CD14-positive monocyte (primary cell): ENCODE measurements at regions not wholly inside any gene's neighbourhood (a gene's known extent, or its start where the extent isn't known, plus 50 kb on each side); places are given as distances from the start of the nearest gene placed in this dataset.

Experiments
- DNase-seq, 3 donors: peaks; one replicate each; pipeline ENCODE4 v3.0.0-alpha.2; 2011 to 2022
- H2AFZ ChIP-seq: 2 replicates; pipeline ENCODE4 v1.6.0; 2012; ENCODE audit warnings: mild to moderate bottlenecking, low read depth, low read length, inconsistent platforms; ENCODE audit not compliant: insufficient read depth, poor library complexity, severe bottlenecking
- H3K27ac ChIP-seq, 2 donors: 1 replicate in 1 of 2; 2 replicates in 1 of 2; pipeline ENCODE4 v1.5.1; 2012 to 2013; ENCODE audit warnings: low read length in 2 of 2, control low read depth in 1 of 2, inconsistent platforms in 1 of 2, low read depth in 1 of 2, mild to moderate bottlenecking in 1 of 2
- H3K27me3 ChIP-seq, 2 donors: one replicate each; pipeline versions ENCODE4 v1.6.0 to v1.6.1; 2011 to 2013; ENCODE audit warnings: low read length in 2 of 2; ENCODE audit not compliant: control insufficient read depth in 2 of 2, insufficient read depth in 2 of 2
- H3K36me3 ChIP-seq, 2 donors: replicated peaks in 1 of 2; 1 replicate in 1 of 2; 2 replicates in 1 of 2; pipeline versions ENCODE4 v1.5.1 to v1.6.1; 2012 to 2013; ENCODE audit warnings: low read length in 2 of 2, control low read depth in 1 of 2, inconsistent platforms in 1 of 2, mild to moderate bottlenecking in 1 of 2; ENCODE audit not compliant: insufficient read depth in 2 of 2, control insufficient read depth in 1 of 2
- H3K4me1 ChIP-seq, 2 donors: 1 replicate in 1 of 2; 2 replicates in 1 of 2; pipeline versions ENCODE4 v1.5.1 to v1.6.1; 2012 to 2013; ENCODE audit warnings: low read length in 2 of 2, control low read depth in 1 of 2, inconsistent platforms in 1 of 2, mild to moderate bottlenecking in 1 of 2, moderate library complexity in 1 of 2; ENCODE audit not compliant: insufficient read depth in 2 of 2, control insufficient read depth in 1 of 2
- H3K4me2 ChIP-seq: replicated peaks from 2 replicates; pipeline ENCODE3; 2012; ENCODE audit warnings: low read length, moderate library complexity, mild to moderate bottlenecking; ENCODE audit not compliant: poor library complexity, severe bottlenecking; ENCODE audit errors: extremely low read depth
- H3K4me3 ChIP-seq, 3 experiments: fragments of 200-600 bp in 1 of 3; sonication (generic) in 1 of 3; replicated peaks in 1 of 3; 1 replicate in 2 of 3; 2 replicates in 1 of 3; pipeline ENCODE4 v1.5.1; 2011 to 2013; ENCODE audit warnings: low read length in 3 of 3, mild to moderate bottlenecking in 3 of 3, control low read depth in 2 of 3, low read depth in 2 of 3, inconsistent platforms in 1 of 3, moderate library complexity in 1 of 3
- H3K79me2 ChIP-seq: 2 replicates; pipeline ENCODE4 v1.6.0; 2012; ENCODE audit warnings: mild to moderate bottlenecking, control low read depth, inconsistent platforms, low read length, moderate library complexity; ENCODE audit not compliant: insufficient read depth
- H3K9ac ChIP-seq: 2 replicates; pipeline ENCODE4 v1.6.0; 2017; ENCODE audit warnings: low read length, mild to moderate bottlenecking; ENCODE audit not compliant: insufficient read depth, poor library complexity, severe bottlenecking
- H3K9me3 ChIP-seq, 2 donors: replicated peaks in 1 of 2; 1 replicate in 1 of 2; 2 replicates in 1 of 2; pipeline versions ENCODE4 v1.5.1 to v1.6.1; 2012 to 2013; ENCODE audit warnings: low read length in 2 of 2, control low read depth in 1 of 2; ENCODE audit not compliant: control insufficient read depth in 1 of 2, insufficient read depth in 1 of 2
- H4K20me1 ChIP-seq: 2 replicates; pipeline ENCODE4 v1.6.0; 2012; ENCODE audit warnings: mild to moderate bottlenecking, low read length, control low read depth, moderate library complexity; ENCODE audit not compliant: insufficient read depth
- H3K27ac Mint-ChIP-seq, 7 donors: one replicate each; pipeline ENCODE4 v1.8.0; 2020; ENCODE audit warnings: mild to moderate bottlenecking in 7 of 7, mixed read lengths in 7 of 7, moderate library complexity in 6 of 7, inconsistent platforms in 2 of 7
- H3K27me3 Mint-ChIP-seq, 3 donors: one replicate each; pipeline ENCODE4 v1.8.0; 2021 to 2022; ENCODE audit warnings: low read depth in 3 of 3, mild to moderate bottlenecking in 3 of 3, mixed read lengths in 3 of 3, moderate library complexity in 3 of 3, inconsistent platforms in 1 of 3
- H3K36me3 Mint-ChIP-seq, 2 donors: one replicate each; pipeline ENCODE4 v1.8.0; 2020; ENCODE audit warnings: mixed read lengths in 2 of 2, inconsistent platforms in 1 of 2, mild to moderate bottlenecking in 1 of 2
- H3K4me1 Mint-ChIP-seq: one replicate; pipeline ENCODE4 v1.8.0; 2020; ENCODE audit warnings: mild to moderate bottlenecking, mixed read lengths
- H3K4me3 Mint-ChIP-seq, 2 donors: one replicate each; pipeline ENCODE4 v1.8.0; 2020; ENCODE audit warnings: mild to moderate bottlenecking in 2 of 2, mixed read lengths in 2 of 2, moderate library complexity in 1 of 2
- H3K9me3 Mint-ChIP-seq, 7 donors: one replicate each; pipeline ENCODE4 v1.8.0; 2020 to 2022; ENCODE audit warnings: mixed read lengths in 7 of 7, mild to moderate bottlenecking in 6 of 7, moderate library complexity in 6 of 7, inconsistent platforms in 2 of 7
- WGBS: methylation state at CpG from one replicate; pipeline ENCODE4 v1.1.5; 2013; ENCODE audit warnings: missing lambda C conversion rate; ENCODE audit not compliant: insufficient coverage; 5-methylcytosine and 5-hydroxymethylcytosine counted together
- intact Hi-C, 2 donors: fragments of 100-400 bp; cut with micrococcal nuclease; formaldehyde crosslinking; loops; one replicate each; pipeline versions ENCODE4 v1.15.0 to v1.15.1; 2023
- TF ChIP-seq, protein P1 (sequence below): fragments of 200-600 bp; IDR thresholded peaks from one replicate; pipeline ENCODE4 v1.8.0; 2022; ENCODE audit warnings: antibody characterized with exemption, mild to moderate bottlenecking

DNA sequence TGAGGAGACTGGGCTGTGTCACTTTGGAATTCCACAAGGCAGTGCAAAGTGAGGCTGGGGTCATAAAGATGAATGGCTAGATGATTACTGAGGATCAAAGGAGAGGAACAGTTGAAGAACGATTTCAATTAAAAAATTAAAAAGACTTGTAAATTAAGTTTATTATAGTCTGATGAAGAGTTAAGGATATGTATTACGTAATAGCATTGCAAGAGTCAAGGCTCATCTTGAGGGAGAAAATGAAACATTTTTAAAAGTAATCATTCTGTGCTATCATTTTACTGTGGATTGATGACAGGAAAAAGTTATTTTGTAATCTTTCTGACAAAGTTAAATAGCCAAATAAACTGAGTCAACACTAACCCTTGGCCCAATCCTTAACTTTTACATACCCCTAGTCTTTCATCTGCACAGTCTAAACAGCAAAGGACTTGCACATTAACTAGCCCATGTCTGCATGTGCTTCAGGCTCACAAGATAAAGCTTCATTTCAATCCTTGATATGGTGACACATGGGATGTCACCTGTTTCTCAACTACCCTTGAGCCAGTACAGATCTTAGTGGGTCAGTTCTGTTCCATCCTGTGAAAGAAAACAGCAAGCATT lies 465.5 kb upstream of the CTSO start:
- no peak overlapping the region for H3K4me3 ChIP-seq
- H3K27me3 ChIP-seq = no peaks in the 10 kb centered on the region
- DNase-seq = no peak
- no peak overlapping the region for H3K27ac Mint-ChIP-seq
- no peaks in the 10 kb centered on the region for H4K20me1 ChIP-seq
- no CpG with 5 or more reads among the region's 2 CpGs for WGBS
- no peak overlapping the region for H2AFZ ChIP-seq
- no peak overlapping the region for H3K4me3 Mint-ChIP-seq
- H3K9me3 ChIP-seq = peaks cover 0 to 7% of the 10 kb centered on the region in 2 donors
- no peak overlapping the region for H3K27ac ChIP-seq
- H3K36me3 Mint-ChIP-seq = no peaks in the 10 kb centered on the region
- TF ChIP-seq, protein P1, sequence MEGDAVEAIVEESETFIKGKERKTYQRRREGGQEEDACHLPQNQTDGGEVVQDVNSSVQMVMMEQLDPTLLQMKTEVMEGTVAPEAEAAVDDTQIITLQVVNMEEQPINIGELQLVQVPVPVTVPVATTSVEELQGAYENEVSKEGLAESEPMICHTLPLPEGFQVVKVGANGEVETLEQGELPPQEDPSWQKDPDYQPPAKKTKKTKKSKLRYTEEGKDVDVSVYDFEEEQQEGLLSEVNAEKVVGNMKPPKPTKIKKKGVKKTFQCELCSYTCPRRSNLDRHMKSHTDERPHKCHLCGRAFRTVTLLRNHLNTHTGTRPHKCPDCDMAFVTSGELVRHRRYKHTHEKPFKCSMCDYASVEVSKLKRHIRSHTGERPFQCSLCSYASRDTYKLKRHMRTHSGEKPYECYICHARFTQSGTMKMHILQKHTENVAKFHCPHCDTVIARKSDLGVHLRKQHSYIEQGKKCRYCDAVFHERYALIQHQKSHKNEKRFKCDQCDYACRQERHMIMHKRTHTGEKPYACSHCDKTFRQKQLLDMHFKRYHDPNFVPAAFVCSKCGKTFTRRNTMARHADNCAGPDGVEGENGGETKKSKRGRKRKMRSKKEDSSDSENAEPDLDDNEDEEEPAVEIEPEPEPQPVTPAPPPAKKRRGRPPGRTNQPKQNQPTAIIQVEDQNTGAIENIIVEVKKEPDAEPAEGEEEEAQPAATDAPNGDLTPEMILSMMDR = no peak
- intact Hi-C loops = no loop called here
- H3K4me2 ChIP-seq = no peak overlapping the region
- H3K36me3 ChIP-seq = no peaks in the 10 kb centered on the region
- H3K9ac ChIP-seq = no peak overlapping the region
- H3K4me1 ChIP-seq = no peaks in the 10 kb centered on the region
- no peaks in the 10 kb centered on the region for H3K4me1 Mint-ChIP-seq
- H3K9me3 Mint-ChIP-seq = peaks cover 0 to 15% (median 4%) of the 10 kb centered on the region in 7 donors
- peaks cover 0 to 2% (median 0%) of the 10 kb centered on the region in 3 donors for H3K27me3 Mint-ChIP-seq
- no peaks in the 10 kb centered on the region for H3K79me2 ChIP-seq

DNA sequence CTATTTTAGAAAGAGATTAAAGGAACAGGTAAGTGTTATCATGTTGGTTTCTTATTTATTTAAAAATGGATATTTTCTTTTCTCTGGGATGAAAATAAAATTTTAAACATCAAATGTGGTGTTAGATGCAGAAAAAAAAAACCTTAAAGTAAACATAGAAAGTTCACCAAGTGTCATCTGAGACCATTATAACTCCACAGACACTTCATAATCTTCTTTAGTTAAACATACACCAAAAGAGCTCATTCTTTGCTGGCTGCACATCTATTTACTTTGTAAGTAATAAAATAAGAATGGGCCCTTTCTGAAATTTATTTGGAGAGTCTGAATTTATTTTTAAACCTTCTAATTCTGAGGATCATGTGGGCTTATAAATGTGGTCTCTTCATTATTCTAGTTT lies 460.7 kb upstream of the CTSO start:
- H3K4me2 ChIP-seq = no peak overlapping the region
- no peak overlapping the region for H3K27ac Mint-ChIP-seq
- H3K9me3 ChIP-seq = peaks cover 0 to 7% of the 10 kb centered on the region in 2 donors
- no peaks in the 10 kb centered on the region for H3K4me1 Mint-ChIP-seq
- H3K4me1 ChIP-seq = no peaks in the 10 kb centered on the region
- H3K27me3 ChIP-seq = no peaks in the 10 kb centered on the region
- no peak overlapping the region for H2AFZ ChIP-seq
- intact Hi-C loops = no loop called here
- H3K4me3 ChIP-seq = no peak overlapping the region
- DNase-seq = no peak
- H3K9me3 Mint-ChIP-seq = peaks cover 0 to 15% (median 4%) of the 10 kb centered on the region in 7 donors
- TF ChIP-seq, protein P1 = no peak
- H4K20me1 ChIP-seq = no peaks in the 10 kb centered on the region
- H3K36me3 Mint-ChIP-seq = no peaks in the 10 kb centered on the region
- H3K27me3 Mint-ChIP-seq = no peaks in the 10 kb centered on the region
- H3K4me3 Mint-ChIP-seq = no peak overlapping the region
- no peaks in the 10 kb centered on the region for H3K36me3 ChIP-seq
- H3K27ac ChIP-seq = no peak overlapping the region
- H3K9ac ChIP-seq = no peak overlapping the region
- H3K79me2 ChIP-seq = no peaks in the 10 kb centered on the region
